ENCODE measurements at regions not wholly inside any gene's neighbourhood (a gene's known extent, or its start where the extent isn't known, plus 50 kb on each side); places are given as distances from the start of the nearest gene placed in this dataset.

- TF ChIP-seq CTCF (IDR thresholded peaks at IDR 0.05) (no peak), POLR2AphosphoS5 (IDR thresholded peaks at IDR 0.05) (no peak)
Observed at GRCh38 chr12:38516418-38516817, 199.8 kb downstream of the ALG10B start.

Data from esophagus muscularis mucosa (tissue), 3 donors.